ENCODE measurements at regions not wholly inside any gene's neighbourhood (a gene's known extent, or its start where the extent isn't known, plus 50 kb on each side); places are given as distances from the start of the nearest gene placed in this dataset.

- Histone ChIP-seq H3K4me1 (ENCODE audit: control insufficient read depth in 2 of 2, insufficient read depth in 2 of 2, low read length in 2 of 2) (no peaks in the 10 kb centered on the region), H4K20me1 (ENCODE audit: control insufficient read depth, insufficient read depth, low read length, poor library complexity, severe bottlenecking) (no peaks in the 10 kb centered on the region), H3K9me3 (ENCODE audit: control extremely low read depth in 1 of 3, control insufficient read depth in 2 of 3, insufficient read depth in 1 of 3, low read length in 2 of 3) (no peaks in the 10 kb centered on the region), H3K79me2 (ENCODE audit: control insufficient read depth, insufficient read depth, low read length) (no peaks in the 10 kb centered on the region), H2AFZ (ENCODE audit: insufficient read depth, low read depth, low read length, poor library complexity, severe bottlenecking) (no peak overlapping the region), H3K27me3 (replicated peaks in 1 of 4; ENCODE audit: control extremely low read depth in 1 of 4, control insufficient read depth in 3 of 4, insufficient read depth in 4 of 4, low read length in 3 of 4) (peaks cover 0 to 3% (median 0%) of the 10 kb centered on the region in 4 experiments), H3K27ac (ENCODE audit: low read length in 2 of 2) (no peak overlapping the region), H3K4me2 (replicated peaks; ENCODE audit: low read depth, low read length, poor library complexity, severe bottlenecking) (no peak overlapping the region), H3K36me3 (replicated peaks in 1 of 2; ENCODE audit: control extremely low read depth in 1 of 2, control insufficient read depth in 1 of 2, extremely low read depth in 1 of 2, insufficient read depth in 2 of 2, low read length in 1 of 2) (no peaks in the 10 kb centered on the region), H3K4me3 (ENCODE audit: control extremely low read depth in 1 of 5, extremely low read depth in 1 of 5, insufficient read depth in 1 of 5, low read depth in 2 of 5, low read length in 4 of 5) (no peak overlapping the region), H3K9ac (ENCODE audit: low read length) (no peak overlapping the region)
- no peaks in the 10 kb centered on the region for H3K4me1 Mint-ChIP-seq
- CTCF ChIA-PET, result no interaction called here
- WGBS (ENCODE audit: insufficient coverage), result over 99% methylated on average over 10 of the region's 10 CpGs
- no peak overlapping the region for H3K27ac Mint-ChIP-seq
- ATAC-seq (ENCODE audit: low read depth) (no peak), DNase-seq (no peak)
- TF ChIP-seq, protein P1, sequence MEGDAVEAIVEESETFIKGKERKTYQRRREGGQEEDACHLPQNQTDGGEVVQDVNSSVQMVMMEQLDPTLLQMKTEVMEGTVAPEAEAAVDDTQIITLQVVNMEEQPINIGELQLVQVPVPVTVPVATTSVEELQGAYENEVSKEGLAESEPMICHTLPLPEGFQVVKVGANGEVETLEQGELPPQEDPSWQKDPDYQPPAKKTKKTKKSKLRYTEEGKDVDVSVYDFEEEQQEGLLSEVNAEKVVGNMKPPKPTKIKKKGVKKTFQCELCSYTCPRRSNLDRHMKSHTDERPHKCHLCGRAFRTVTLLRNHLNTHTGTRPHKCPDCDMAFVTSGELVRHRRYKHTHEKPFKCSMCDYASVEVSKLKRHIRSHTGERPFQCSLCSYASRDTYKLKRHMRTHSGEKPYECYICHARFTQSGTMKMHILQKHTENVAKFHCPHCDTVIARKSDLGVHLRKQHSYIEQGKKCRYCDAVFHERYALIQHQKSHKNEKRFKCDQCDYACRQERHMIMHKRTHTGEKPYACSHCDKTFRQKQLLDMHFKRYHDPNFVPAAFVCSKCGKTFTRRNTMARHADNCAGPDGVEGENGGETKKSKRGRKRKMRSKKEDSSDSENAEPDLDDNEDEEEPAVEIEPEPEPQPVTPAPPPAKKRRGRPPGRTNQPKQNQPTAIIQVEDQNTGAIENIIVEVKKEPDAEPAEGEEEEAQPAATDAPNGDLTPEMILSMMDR (IDR thresholded peaks at IDR 0.05), result no peak
- no peak for TF ChIP-seq EZH2 (IDR thresholded peaks at IDR 0.05; ENCODE audit: borderline replicate concordance, insufficient read depth, low read depth, low read length, poor library complexity, severe bottlenecking)
- H3K9me3 Mint-ChIP-seq (ENCODE audit: insufficient read depth), result no peaks in the 10 kb centered on the region
- intact Hi-C loops (cut with micrococcal nuclease), result no loop called here
- POLR2A ChIA-PET, result no interaction called here
- no peak overlapping the region for H3K4me3 Mint-ChIP-seq
- peaks cover 26% of the 10 kb centered on the region for H3K27me3 Mint-ChIP-seq
Measured at GRCh38 chr7:25671111-25671510, 442.8 kb upstream of the NPVF start.

DNA sequence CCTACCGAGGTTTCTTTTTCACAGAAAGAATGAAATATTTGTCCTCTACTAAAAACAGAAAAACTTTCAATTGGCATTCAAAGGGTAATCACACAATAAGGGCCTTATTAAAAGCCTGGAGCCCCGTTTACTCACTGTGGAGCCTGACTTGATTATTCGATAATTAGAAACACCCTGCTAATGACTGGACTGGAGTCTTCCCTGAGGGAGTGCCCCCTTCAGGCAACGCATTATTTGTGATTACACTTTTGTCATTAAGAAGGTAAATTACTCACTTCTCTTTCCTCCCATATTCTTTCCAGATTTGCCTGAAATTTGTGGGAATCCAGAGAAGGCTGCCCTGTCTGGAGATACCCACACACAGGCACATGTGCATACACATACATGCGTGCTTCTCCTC lies 444.2 kb upstream of the NPVF start:
- no peak overlapping the region for H3K27ac ChIP-seq (ENCODE audit: low read length in 2 of 2)
- H3K27me3 Mint-ChIP-seq, result peaks cover 21% of the 10 kb centered on the region
- ATAC-seq (ENCODE audit: low read depth), result no peak

More for the DNA sequence above, 444.2 kb upstream of the NPVF start:
- Histone ChIP-seq H3K36me3 (replicated peaks in 1 of 2; ENCODE audit: control extremely low read depth in 1 of 2, control insufficient read depth in 1 of 2, extremely low read depth in 1 of 2, insufficient read depth in 2 of 2, low read length in 1 of 2) (no peaks in the 10 kb centered on the region), H3K4me3 (ENCODE audit: control extremely low read depth in 1 of 5, extremely low read depth in 1 of 5, insufficient read depth in 1 of 5, low read depth in 2 of 5, low read length in 4 of 5) (no peak overlapping the region), H3K9ac (ENCODE audit: low read length) (no peak overlapping the region), H3K27me3 (replicated peaks in 1 of 4; ENCODE audit: control extremely low read depth in 1 of 4, control insufficient read depth in 3 of 4, insufficient read depth in 4 of 4, low read length in 3 of 4) (peaks cover 0 to 3% (median 0%) of the 10 kb centered on the region in 4 experiments), H3K4me1 (ENCODE audit: control insufficient read depth in 2 of 2, insufficient read depth in 2 of 2, low read length in 2 of 2) (no peaks in the 10 kb centered on the region), H3K4me2 (replicated peaks; ENCODE audit: low read depth, low read length, poor library complexity, severe bottlenecking) (no peak overlapping the region), H4K20me1 (ENCODE audit: control insufficient read depth, insufficient read depth, low read length, poor library complexity, severe bottlenecking) (no peaks in the 10 kb centered on the region), H3K79me2 (ENCODE audit: control insufficient read depth, insufficient read depth, low read length) (no peaks in the 10 kb centered on the region), H3K9me3 (ENCODE audit: control extremely low read depth in 1 of 3, control insufficient read depth in 2 of 3, insufficient read depth in 1 of 3, low read length in 2 of 3) (no peaks in the 10 kb centered on the region), H2AFZ (ENCODE audit: insufficient read depth, low read depth, low read length, poor library complexity, severe bottlenecking) (no peak overlapping the region)
- Mint-ChIP-seq H3K27ac (no peak overlapping the region), H3K9me3 (ENCODE audit: insufficient read depth) (no peaks in the 10 kb centered on the region), H3K4me1 (no peaks in the 10 kb centered on the region), H3K4me3 (no peak overlapping the region)
- intact Hi-C loops (cut with micrococcal nuclease), result no loop called here
- DNase-seq, result no peak
- ChIA-PET POLR2A (no interaction called here), CTCF (no interaction called here)
- 90% methylated on average over 2 of the region's 5 CpGs for WGBS (ENCODE audit: insufficient coverage)
- TF ChIP-seq EZH2 (IDR thresholded peaks at IDR 0.05; ENCODE audit: borderline replicate concordance, insufficient read depth, low read depth, low read length, poor library complexity, severe bottlenecking), result no peak
- TF ChIP-seq, protein P1 (IDR thresholded peaks at IDR 0.05), result no peak
